HG02970 (cell line): ENCODE measurements at regions not wholly inside any gene's neighbourhood (a gene's known extent, or its start where the extent isn't known, plus 50 kb on each side); places are given as distances from the start of the nearest gene placed in this dataset.
"Not testable (repeated sequence)": the region's sequence is repeated elsewhere in the genome, so short reads cannot be mapped to it uniquely, and the experiment has no call there.

Experiments
- ATAC-seq: cut with Tn5 transposase; IDR thresholded peaks from one replicate; pipeline ENCODE4 v1.9.1; 2021; ENCODE audit warnings: mild to moderate bottlenecking, moderate library complexity, moderate number of reproducible peaks; ENCODE audit not compliant: unreplicated experiment, low FRiP score

DNA sequence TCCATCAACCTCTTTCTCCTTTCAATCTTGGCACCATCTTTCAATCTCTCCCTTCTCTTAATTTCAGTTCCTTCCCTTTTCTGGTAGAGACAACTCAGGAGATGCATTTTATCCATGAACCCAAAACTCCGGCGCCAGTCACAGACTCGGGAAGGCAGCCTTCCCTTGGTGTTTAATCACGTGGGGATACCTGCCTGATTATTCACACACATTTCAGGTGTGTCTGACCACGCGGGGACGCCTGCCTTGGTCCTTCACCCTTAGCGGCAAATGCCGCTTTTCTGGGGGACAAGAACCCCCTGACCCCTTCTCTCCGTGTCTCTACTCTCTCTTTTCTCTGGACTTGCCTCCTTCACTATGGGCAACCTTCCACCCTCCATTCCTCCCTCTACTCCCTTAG is 257.6 kb upstream of the GULP1 start:
- not testable (repeated sequence) for ATAC-seq

DNA sequence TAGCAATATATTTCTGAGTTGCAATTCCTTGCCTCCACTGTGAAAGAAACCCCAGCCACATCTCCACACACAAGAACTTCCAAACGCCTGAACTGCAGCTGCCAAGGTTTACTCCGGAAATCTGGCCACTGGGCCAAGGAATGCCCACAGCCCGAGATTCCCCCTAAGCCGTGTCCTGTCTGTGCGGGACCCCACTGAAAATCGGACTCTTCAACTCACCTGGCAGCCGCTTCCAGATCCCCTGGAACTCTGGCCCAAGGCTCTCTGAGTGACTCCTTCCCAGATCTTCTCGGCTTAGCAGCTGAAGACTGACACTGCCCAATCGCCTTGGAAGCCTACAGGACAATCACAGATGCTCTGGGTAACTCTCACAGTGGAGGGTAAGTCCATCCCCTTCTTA is 256.3 kb upstream of the GULP1 start:
- not testable (repeated sequence) for ATAC-seq

DNA sequence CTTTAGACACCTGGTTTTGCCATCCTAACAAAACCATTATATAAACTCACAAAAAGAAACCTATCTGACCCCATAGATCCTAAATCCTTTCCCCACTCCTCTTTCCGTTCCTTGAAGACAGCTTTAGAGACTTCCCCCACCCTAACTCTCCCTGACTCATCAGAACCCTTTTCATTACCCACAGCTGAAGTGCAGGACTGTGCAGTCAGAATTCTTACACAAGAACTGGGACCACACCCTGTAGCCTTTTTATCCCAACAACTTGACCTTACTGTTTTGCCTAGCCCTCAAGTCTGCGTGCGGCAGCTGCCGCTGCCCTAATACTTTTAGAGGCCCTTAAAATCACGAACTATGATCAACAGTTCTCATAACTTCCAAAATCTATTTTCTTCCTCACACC is 254.9 kb upstream of the GULP1 start:
- not testable (repeated sequence) for ATAC-seq

DNA sequence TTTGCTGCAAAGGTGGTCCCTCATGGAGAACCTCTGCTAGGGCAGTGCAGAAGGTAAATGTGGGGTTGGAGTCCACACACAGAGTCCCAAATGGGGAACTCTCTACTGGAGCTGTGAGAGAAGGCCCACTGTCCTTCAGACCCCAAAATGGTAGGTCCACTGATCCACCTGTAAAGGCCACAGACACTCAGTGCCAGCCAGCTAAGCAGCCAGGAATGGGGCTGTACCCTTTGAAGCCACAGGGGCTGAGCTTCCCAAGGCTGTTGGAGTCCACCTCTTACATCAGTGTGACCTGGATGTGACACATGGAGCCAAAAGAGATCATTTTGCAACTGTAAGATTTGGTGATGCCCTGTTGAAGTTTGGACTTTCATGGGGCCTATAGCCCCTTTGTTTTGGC is 252.4 kb upstream of the GULP1 start:
- ATAC-seq: no peak

- ATAC-seq: no peak
These were observed 249.3 kb upstream of the GULP1 start for GRCh38 chr2:188042412-188042811.

DNA sequence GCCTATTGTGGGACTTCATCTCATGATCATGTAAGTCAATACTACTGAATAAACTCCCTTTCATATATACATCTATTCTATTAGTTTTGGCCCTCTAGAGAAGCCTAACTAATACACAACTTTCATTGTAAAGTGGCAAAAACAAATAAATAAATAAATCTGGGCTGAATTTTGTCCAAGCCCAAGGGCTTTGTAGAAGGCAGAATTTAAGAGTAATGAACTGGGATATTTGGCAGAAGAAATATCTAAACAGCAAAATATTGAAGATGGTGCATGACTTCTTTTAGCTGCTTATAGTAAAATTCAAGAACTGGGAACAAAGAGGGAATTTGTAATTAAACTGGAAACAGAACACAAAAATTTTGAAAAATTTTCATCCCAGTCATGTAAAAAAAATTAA is 246.7 kb upstream of the GULP1 start:
- no peak for ATAC-seq

GRCh38 chr2:188046437-188046836 is 245.2 kb upstream of the GULP1 start:
- no peak for ATAC-seq

DNA sequence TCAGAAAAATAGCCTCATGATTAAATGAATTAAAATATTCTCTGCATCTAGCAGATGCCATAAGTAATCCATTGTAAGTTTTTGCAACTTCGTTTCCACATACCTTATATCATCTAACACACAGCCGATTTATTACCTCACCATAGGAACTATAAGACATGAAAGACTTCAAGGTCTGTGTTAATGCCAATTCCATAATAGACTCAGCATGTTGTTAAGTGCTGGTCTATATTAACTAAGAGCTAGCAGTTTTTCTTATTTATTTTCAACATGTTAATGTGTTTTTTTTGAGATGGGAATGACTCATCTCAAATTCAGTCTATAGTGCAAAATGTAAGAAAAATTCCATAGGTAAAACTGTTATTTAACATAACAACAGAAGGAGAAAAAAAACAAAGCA is 243.9 kb upstream of the GULP1 start:
- no peak for ATAC-seq

- ATAC-seq: no peak
These were observed 240.9 kb upstream of the GULP1 start for GRCh38 chr2:188050726-188051125.

DNA sequence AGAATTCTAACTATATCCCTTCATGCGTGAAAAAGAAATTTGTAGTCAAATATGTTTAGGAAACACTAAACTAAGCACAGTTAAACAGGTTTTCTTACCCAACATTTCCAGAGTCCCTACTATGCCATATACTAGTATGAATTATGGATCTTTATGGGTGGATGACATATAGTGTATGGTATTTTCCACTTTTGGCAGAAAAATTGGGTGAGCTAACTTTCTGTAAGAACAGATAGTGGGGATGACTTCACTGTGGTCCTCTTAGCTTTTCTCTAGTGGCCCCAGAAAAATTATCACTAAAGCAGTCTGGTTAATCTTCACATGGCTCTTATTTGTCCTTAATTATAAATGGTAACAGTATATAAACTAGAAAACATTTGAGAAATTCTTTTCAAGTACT is 240.0 kb upstream of the GULP1 start:
- no peak for ATAC-seq

GRCh38 chr2:188065386-188065785 is 226.3 kb upstream of the GULP1 start:
- ATAC-seq: no peak

DNA sequence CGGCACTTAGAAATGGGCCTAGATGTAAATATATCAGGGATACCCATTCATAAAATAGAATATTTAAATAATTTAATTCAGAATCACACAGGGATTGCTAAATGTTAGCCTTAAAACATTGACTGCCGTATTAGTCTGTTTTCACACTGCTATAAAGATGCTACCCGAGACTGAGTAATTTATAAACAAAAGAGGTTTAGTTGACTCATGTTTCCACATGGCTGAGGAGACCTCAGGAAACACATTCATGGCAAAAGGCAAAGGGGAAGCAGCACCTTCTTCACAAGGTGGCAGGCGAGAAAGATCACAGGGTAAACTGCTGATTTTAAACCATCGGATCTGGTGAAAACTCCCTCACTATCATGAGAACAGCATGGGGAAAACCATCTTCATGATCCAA is 223.6 kb upstream of the GULP1 start:
- no peak for ATAC-seq

GRCh38 chr2:188076149-188077056 is 215.3 kb upstream of the GULP1 start:
- ATAC-seq: peak; percentile 44

GRCh38 chr2:188077757-188078156 is 213.9 kb upstream of the GULP1 start:
- ATAC-seq: no peak

DNA sequence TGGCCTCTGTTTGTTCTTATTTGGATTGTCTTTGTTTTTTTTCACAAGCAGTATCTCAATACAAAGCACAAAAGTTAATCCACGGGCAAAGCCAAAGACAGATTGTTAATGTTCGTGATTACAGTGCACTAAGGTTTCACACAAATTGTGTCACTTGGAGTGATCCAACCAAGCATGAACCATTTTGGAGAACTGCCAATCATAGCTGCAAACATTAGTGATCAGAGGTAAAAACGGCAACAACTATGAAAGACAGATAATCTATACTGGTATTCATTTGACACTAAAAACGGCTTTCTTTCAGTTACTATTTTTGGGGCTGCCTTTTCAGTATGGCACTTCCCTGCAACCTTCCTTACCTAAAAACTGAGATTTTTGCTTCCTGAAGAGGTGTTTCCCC is 213.1 kb upstream of the GULP1 start:
- no peak for ATAC-seq

DNA sequence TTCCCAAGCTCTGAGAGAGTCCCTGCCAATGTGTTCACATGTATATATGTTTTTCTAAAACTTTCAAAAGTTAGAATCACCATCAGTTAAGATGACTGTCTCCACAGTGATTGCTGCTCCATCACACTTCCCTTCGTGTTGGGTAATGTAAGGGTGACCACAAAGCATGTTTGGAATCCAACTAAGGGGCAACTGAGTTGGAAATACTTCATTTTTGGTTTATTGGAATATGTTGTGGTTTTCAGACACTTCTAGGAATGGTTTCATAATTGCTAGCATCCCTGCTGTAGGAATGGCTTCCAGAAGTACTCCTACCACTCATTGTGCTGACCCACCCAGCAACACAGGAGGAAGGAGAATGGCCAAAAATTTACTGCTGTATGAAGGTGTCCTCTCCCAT is 212.5 kb upstream of the GULP1 start:
- ATAC-seq: no peak

DNA sequence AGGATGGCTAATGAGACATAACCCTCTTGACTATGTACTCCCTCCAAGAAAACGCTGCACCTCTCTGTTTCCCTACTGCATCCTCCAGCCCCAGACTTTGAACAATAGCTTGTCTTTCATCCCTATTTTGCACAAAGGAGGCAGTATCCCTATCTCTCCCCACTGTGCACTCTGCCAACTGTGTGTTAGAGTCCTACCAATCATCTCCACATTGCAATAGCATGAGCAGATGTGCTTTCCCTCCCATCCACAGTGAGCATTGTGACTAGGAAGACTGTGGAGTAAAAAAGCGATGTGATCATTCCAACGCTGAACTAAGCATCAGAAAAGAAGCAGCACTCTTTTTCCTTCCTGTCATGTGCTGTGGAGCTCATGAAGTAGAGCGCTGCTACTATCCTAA is 206.3 kb upstream of the GULP1 start:
- no peak for ATAC-seq

- no peak for ATAC-seq
These were observed 201.8 kb upstream of the GULP1 start for GRCh38 chr2:188089901-188090300.

DNA sequence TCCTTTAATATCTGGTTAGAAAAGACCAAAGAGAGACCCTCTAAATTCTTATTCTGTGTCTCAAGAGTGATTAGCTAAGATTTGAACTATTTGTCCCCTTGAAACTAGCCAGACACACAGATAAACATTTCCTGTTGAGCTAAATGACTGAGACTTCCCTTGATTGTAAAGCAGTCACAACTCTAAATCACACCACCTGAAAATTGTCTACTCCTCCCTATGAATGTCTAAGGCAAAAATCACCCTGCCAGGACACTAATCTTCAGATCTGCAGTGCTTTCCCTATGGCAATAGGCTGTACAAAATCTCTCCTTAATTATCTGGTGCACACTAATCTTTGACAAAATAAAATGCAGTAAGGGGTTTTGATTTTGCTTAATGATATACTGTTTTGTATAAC is 200.5 kb upstream of the GULP1 start:
- ATAC-seq: no peak

DNA sequence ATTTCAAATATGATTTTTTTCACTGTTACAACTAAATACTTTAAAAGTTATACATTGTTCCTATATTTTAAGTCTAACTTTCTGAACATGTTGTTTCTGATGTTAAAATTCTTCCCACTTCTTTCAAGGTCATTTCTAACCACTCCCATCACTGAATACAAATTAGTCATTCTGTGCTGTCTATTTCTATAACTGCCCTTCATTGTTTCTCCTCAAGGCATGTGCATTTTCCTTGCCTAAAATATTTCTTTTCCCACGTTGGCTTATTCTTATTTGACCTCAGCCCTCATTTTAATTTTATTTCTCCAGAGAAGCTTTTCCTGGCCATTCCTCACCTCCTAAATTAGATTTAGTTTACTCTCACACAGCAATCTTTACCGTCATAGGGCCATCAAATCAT is 198.9 kb upstream of the GULP1 start:
- no peak for ATAC-seq

DNA sequence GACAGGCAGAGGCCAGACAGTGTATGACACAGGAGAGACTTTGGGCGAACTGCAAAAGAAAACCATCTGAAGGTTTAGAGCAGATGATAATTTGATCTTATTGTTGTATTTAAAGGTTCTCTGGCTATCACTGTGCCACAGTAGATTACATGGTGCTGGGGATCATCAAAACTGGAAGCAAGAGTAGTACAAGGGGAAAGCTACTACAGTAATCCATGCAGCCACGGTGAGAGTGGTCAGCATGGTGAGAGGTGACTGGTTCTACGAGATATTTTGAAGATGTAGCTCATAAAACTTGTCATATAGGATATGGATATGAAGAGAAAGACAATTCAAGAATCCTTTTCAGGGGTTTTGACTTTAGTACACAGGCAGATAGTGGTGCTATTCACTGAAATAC is 194.8 kb upstream of the GULP1 start:
- no peak for ATAC-seq

DNA sequence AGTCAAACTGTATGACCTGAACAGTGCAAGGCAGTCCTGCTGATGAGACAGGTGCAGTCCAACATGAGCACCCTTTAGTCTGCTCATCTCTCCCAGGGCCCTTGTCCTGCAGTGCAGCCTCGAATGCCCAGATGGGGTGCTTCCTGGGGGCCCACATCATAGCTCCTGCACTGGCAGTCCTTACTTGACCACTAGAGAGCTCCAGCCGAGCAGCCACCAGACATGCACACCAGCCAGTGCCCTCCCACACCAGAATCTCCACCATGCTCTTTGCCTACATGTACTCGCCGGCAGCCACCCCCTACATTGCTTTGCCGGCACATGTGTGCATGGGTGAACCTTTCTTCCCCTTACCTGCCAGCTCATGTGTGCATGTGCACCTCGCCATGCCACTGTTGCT is 188.8 kb upstream of the GULP1 start:
- ATAC-seq: no peak

DNA sequence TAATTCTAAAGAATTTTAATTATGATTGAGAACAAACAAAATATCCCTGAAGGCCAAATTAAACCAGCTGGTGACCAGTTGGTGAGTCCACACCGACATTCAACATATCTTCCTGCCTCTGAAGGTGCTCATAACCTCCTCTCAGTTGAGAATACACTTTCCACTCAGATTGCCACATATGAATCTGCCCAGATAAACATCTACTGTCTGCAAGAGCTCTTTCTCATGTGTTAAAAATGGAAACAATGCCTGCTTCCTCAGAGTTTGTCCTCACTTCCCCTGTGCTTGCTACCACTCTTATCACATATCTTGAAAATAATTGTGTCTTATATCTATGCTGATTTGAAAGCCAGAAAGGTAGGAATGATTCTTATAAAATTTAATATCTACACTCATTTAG is 177.7 kb upstream of the GULP1 start:
- no peak for ATAC-seq
